GF-D8 (cell line): ENCODE measurements at regions not wholly inside any gene's neighbourhood (a gene's known extent, or its start where the extent isn't known, plus 50 kb on each side); places are given as distances from the start of the nearest gene placed in this dataset.
"Not testable (repeated sequence)": the region's sequence is repeated elsewhere in the genome, so short reads cannot be mapped to it uniquely, and the experiment has no call there.

Experiments used
- DNase-seq: peaks from one replicate; lab custom pipeline; 2025; lab: John Stamatoyannopoulos, UW

DNA sequence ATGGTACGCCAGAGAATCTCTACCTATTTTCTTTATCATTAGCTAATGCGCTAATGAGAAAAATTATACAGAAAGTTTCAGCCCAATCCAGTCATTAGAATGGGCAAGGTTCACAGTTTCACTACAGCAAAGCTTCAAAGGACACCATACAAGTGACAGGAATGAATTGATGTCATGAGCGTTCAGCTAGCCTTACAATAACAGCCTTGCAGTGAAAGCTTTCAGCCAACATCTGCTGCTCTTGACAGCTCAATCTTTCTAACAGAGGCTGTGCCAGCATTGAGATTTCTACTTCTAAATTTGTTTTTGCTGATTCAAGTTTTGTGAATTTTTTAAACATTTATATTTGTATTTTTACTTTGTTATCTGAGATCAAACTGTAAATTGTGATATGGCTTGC is 302.4 kb upstream of the FAM174A start:
- no peak for DNase-seq

DNA sequence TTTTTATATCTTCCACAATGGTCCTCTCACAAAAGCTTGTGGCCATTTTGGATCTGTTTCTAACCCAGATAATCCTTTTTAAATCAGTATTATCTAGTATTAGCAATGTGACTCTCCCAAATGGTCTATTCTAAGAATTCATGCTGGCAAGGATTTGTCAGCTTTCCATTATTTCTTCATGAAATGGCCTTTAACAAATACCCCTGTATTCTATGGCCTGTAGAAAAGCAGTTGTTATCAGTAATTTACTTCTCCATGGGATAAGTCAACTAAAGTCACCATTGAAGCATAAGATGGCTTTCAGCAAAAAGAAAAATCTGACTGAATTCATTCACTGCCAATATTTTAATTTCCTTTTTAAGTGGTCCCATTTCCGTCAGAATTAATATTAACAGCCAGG is 346.4 kb upstream of the FAM174A start:
- no peak for DNase-seq

DNA sequence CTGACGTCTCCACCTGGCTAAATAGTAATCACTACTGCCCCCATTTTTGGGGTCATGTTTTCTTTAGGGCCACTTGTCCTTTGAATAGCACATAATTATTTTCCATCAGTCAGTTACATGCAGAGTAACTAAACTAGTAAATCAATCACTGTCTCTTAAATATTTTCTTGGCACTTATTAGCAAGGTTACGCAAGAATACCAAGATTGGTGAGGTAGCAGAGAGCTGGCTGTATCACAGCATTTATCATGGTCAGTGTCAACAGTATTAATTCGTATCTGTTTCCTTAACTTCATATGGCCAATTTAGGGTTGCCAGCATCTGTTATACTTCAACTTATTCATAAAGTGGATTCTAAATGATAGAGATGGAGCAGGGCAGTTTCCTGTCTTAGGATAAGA is 346.8 kb upstream of the FAM174A start:
- DNase-seq: no peak

DNA sequence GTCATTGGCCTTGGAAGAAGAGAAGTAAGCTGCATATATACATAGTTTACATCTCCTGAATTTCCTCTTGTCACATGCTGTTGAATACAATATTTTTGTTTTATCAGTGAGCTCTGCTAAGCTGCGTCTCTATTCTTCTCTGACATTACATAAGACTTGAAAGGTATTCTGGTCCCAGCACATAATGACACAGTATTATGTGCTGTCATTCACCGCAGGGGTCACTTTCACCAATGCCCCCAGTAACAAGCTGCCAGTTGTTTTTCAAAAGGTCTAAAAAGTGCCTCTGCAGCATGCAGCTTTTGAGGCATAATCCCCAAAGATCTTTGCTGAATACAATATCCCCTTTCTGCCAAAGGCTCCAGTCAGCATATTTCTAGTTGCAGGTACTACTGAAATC is 349.0 kb upstream of the FAM174A start:
- DNase-seq: no peak

DNA sequence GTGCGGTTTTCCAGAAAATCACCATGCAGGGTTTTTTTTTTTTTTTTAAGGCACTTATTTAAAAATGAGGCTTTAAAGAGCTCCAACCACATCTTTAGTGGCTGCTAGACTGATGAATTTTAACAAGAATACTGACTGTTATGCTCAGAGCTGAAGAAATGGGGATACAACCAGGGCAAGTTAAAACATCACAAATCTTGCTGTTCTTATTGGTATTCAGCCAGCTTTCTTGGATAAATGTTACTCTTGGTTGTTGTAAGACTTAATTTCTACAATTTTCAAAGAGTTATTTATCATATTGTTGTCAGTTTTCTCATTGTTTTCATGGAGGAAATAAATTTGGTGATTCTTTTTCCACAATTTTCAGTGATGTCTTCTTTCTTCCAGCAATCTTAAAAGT is 352.8 kb upstream of the FAM174A start:
- no peak for DNase-seq

DNA sequence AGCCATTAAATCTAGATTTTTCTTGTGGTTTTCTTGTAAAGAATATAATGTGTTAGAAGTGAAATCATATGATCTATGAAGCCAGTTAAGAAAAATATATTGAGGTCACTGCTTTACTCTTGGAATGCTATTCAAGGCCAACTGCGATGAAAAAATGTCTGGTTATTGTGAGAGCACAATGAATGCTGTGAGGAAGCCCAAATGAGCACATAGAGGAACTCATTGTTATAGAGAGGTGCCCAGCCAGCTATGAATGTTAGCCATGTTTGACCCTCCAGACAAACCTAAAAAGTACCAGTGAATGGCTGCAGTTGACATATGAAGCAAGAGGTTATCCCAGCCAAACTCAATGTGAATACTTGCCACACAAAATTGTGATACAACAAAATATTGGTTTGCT is 359.8 kb upstream of the FAM174A start:
- DNase-seq: no peak

DNA sequence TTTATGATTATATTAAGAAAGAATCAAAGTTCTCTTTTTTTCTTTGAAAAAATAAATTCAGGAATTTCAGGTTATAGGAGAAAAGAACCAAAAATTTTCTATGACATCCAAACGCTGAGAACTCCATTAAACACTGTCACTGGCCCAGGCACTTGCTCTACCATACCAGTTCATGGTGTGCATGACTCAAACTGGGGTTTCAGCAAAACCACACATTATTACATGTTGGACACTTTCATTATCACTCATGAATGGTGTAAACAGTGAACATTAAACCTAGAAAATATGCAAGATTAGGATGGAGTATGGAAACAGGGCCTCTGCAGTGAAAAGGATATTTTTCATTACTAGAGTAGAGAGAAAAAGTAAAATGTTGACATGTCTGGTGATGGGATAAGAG is 369.9 kb upstream of the FAM174A start:
- DNase-seq: no peak

DNA sequence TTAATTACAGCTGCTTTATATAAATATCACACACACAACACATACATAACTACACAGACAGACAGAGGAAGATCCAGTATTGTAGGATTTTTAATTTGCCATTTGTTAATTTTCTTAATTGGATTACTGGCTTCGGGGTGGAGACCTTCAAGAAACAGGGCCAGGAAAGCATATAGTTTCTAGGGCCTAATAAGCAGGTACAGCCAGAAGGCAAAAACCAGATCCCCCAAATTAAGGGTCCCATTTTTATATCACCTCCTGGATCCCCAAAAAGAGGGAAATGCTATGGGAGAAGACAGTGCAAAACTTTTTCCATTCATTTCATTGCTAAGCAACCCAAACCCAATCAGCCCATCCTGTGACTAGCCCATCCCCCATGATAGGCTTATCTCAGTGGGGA is 373.3 kb upstream of the FAM174A start:
- no peak for DNase-seq

DNA sequence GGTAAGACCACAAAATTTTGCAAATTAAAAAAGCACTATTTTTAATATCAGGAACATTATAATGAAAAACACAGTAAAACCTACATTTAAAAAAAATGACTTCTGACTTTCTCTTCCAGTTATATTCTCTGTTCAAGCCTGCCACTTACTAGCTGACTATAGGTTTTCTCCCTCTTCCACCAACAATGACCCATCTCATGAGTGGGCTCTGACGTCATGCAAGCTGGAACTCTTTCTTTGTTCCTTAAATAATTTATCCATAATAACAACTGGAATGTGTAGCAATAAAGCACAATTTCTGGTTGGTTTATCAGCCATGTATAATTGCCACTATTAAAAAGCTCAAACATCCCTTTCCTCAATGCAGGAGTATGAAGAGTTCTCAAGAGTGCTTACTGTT is 378.1 kb upstream of the FAM174A start:
- DNase-seq: no peak

DNA sequence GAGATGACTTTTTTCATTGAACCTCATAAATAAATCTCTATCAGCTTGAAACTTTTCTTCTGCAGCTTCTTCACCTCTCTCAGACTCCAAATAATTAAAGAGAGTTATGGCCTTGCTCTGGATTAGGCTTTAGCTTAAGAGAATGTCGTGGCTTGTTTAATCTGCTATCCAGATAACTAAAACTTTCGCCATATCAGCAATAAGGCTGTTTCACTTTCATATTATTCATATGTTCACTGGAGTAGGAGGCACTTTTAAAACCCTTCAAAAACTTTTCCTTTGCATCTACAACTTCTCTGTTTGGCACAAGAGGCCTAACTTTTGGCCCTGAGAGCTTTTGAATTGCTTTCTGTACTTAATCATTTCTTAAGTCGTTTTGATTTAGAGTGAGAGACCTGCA is 386.9 kb upstream of the FAM174A start:
- no peak for DNase-seq

DNA sequence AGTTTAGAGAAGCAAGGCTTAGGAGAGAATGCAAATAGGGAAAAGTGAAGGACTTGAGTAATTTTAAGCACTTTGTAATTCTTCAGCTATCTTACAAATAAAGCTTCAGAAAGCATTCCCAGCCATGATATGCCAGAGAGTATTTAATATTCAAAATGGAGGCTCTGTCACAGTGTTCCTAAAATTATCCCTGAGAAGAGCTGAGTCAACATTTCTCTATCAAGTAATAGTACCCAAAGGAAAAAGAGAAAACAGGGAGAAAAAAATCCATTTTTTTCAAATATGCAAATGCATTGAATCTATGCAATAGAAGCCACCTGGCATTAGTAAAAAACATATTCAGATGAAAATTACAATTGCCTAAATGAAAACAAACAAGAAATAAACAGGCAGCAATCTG is 392.6 kb upstream of the FAM174A start:
- DNase-seq: no peak

DNA sequence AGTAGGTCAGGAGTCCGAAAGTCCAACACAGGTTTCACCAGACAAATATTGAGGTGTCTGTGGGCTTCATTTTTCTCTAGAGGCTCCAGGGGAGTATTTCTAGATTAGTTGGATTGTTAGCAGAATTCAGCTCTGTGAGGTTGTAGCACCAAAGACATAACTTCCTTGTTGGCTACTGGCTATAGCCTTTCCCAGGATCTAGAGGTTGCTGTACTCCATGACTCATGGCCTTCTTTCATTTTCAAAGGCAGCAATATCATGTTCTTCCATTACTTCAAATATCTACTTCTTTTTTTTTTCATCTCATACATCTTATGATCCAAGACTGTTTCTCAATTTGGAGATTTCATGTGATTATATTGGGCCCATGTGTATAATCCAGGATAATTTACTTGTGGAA is 404.0 kb upstream of the FAM174A start:
- DNase-seq: no peak

DNA sequence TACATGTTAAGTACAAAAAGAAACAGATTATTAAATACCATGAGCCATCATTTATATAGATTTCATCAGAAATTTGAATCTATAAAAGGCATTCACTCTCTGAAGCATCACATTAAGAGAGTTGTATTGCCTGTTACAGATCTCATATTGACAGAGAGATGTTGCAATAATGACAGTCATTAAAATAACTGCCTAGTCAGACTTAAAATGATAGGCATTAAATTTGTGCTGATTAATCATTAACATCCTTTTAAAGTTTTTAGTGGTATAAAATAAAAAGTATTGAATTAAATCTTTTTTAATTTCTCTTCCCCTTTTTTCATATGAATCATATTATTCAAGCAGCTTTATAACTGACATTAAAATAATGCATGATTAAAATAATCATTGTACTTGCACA is 404.9 kb upstream of the FAM174A start:
- DNase-seq: no peak

DNA sequence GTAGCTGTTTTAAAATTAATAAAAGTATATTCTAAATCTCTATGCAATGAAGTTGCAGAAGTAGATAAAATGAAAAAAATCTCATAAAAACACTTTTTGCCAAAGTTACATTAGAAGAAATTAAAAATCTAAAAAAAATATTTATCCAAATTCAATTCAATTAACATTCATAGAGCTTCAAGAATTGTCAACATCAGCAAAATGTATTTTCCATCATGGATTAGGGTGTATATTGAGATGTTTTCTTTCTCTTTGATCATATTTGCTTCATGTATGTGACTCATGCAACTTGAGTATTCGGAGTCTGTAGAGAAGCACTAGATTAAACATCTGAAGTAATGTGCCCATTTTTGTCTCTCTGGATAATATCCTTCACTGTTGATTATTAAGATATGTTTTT is 415.3 kb upstream of the FAM174A start:
- no peak for DNase-seq

DNA sequence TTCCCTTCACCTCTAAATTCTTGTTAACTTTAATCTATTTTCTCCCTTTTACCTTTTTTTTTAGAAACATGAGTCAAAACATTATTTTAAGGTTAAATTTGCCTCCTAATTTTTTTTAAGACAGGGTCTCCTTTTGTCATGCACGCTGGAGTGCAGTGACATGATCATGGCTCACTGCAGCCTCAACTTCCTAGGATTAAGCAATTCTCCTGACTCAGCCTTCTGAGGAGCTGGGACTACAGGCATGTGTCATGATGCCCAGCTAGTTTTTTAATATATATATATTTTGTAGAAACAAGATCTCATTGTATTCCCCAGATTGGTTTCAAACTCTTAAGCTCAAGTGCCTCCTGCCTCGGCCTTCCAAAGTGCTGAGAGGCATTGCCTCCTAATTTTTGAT is 424.7 kb upstream of the FAM174A start:
- DNase-seq: no peak

DNA sequence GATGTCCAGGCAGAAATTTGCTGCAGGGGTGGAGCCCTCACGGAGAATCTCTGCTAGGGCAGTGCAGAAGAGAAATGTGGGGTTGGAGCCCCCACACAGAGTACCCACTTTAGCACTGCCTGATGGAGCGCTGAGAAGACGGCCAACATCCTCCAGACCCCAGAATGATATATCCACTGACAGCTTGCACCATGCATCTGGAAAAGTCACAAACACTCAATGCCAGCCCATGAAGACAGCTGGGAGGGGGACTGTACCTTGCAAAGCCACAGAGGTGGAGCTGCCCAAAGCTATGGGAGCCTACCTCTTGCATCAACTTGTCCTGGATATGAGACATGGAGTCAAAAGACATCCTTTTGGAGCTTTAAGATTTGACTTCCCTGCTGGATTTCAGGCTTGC is 426.3 kb upstream of the FAM174A start:
- no peak for DNase-seq

DNA sequence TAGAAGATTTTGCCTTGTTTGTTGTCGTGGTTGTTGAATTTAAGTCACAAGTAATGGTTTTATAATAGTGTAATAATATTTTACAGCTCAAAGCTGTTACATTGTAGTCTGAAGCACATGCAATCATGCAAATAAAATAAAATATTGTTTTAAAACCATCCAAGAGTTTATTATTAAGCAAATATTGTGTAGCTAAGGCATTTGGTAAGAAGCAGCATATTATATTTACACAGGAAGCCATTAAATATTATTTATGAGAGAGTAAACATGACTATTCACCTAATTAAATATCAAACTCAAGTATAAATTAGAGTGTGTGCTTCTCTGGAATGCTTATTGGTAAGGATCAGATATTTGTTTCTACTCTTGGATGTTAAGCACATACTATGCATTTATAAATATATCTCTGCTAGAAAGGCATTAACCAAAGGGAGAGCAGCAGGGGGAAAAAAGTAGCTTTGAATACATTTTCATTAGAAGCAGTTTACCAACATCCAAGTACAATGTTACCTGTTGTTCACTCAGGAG is 431.5 kb upstream of the FAM174A start:
- not testable (repeated sequence) for DNase-seq

DNA sequence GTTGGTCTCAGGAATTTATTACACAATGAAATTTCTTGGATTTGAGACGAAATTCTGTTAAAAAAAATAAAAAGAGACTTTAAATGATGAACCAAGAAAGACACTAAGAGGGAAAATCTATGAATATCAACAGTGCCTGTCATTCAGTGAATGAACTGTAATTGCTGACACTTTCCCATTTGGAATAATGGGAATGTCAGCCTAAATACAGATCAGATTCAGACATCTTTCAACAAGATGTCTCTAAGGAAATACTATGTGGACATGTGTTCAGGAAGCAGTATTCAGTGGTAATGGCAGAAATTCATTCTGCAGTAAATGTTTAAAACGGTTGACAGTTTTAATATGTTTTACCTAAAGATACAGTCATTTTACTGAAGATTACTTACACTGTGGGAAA is 433.7 kb upstream of the FAM174A start:
- not testable (repeated sequence) for DNase-seq

DNA sequence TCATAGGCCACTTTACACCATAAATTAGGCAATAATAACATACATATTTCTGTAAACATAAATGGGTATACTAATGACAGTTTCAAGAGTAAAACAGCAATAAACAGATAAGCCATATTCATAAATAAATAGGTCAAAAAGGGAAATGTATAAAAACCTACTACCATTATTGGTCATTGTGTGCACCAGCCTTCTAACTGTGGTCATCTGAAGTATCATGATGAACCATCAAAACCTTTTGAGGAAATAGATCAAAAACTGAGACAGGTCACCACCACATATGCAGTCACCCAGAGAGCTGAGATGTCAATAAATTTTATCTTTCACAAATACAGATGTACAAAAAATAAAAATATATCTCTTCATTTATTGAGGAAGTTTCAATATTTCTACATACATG is 438.8 kb upstream of the FAM174A start:
- DNase-seq: not testable (repeated sequence)

DNA sequence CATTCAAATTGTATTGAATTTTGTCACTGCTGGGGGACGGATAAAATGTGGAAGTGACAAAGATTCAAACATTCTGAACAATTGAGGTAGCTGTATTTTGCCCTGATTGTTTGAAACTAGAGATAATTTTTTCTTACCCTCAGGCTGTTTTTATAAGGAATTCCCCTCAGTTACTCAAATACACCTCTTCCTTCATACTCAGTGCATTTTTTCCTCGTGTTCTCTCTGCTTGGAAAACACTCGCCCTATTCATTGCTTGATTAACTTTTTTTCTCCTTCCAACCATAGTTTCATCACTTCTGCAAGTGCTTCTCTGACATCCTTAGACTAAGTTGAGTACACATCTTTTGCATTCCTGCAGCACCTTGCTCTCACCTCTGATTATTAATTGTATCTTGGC is 454.5 kb upstream of the FAM174A start:
- not testable (repeated sequence) for DNase-seq

DNA sequence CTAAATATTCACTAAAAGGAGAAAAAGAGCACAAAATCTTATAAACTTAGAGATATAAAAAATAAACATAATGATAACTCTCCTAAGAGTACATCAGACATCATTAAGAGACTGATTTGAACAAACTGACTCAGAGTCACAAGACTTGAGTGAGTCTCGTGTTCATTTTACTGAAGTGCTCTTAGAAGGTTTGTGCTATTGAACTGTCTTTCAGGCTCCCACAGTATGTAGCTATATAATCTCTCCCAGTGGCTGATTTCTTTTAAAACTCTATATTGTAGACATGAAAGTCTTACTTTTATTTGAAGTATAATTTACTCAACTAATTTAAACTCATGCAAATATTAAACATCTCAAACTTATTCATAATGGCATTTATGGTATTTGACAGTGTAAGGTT is 456.0 kb upstream of the FAM174A start:
- DNase-seq: not testable (repeated sequence)

DNA sequence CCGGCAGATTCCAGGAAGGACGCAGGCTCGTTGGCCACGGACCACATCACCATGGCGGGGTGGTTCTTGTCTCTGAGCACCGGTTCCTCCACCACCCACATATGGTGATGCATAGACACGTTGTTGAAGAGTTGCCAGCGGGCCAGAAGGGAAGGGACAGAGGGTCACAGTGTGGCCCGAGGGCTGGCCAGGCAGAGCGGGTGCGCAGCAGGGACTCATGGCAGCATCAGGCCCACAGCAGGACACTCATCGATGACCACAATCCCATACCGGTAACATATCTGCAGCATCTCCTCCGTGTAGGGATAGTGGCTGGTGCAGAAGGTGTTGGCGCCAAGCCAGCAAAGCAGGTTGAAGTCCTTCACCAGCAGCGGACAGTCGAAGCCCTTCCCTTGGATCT is 469.2 kb upstream of the FAM174A start:
- not testable (repeated sequence) for DNase-seq

DNA sequence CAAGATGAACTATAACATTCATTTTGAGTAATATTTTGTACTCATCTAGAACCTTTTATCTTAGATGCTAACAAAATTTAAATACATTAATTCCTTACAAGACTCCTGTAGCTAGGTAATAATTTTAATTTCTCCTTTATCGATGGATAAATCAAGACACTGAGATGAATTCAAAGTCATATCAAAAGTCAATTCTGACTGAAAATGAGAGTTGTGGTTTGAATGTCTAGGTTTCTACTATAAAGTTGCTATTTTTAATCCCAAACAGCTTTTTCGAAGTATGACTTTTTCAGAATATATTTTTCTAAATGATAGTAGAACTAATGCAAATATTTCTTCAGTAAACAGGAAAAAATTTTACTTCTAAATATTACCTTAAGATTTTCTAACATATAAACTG is 491.7 kb upstream of the FAM174A start:
- no peak for DNase-seq

DNA sequence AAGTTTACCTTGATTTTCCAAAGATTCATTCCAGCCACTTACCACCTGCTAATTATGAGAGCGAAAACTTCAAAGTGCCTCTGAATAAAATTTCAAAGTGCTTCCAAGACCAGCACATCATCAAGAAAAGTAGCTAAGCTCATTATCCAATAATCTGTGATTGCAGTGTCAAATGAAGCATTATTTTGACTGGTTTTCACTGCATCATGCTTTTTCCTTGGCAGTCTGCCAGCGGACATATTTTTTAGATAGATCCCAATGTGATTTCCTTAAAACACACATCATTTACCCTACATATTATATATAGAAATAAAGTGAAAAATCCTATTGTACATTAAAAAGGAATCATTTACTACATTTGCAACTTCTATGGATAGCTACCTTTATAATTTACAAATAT is 508.6 kb upstream of the FAM174A start:
- no peak for DNase-seq

DNA sequence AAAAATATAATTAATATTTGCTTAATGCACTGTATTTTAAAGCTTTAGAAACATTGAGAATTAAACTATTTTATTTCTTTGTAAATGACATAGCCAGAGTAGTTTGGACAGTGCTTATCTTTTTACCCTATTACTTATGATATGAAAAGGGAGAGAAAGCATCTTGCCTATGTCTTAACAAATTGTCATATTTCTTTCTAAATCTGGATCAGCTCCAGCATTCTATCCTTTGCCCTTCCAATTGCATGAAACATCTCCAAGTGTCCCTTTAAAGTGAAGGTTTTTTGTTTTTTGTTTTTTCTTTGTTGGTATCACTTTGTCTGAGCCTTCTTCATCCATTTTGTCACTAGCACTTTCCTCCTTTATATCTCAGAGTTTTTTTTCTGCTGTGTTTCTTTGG is 511.6 kb upstream of the FAM174A start:
- DNase-seq: no peak
